T-helper 17 cell (primary cell): ENCODE measurements at regions not wholly inside any gene's neighbourhood (a gene's known extent, or its start where the extent isn't known, plus 50 kb on each side); places are given as distances from the start of the nearest gene placed in this dataset.

Experiments
- ATAC-seq: fragments of 150-1000 bp; cut with Tn5 transposase; 2 replicates; pipeline ENCODE4 v1.10.0; 2021; ENCODE audit warnings: mild to moderate bottlenecking, moderate library complexity
- DNase-seq, 3 donors: peaks; one replicate each; pipeline versions ENCODE4 v3.0.0 to v3.0.0-alpha.2; 2020 to 2021
- H3K9me3 ChIP-seq: one replicate; pipeline ENCODE4 v1.7.0; 2013; ENCODE audit warnings: low read length, mild to moderate bottlenecking; ENCODE audit not compliant: control insufficient read depth, poor library complexity, severe bottlenecking
- H3K27ac Mint-ChIP-seq: one replicate; pipeline ENCODE4 v1.8.0; 2022; ENCODE audit warnings: mild to moderate bottlenecking, moderate library complexity, mixed read lengths
- H3K27me3 Mint-ChIP-seq: one replicate; pipeline ENCODE4 v1.8.0; 2022; ENCODE audit warnings: mixed read lengths
- H3K36me3 Mint-ChIP-seq: one replicate; pipeline ENCODE4 v1.8.0; 2022; ENCODE audit warnings: low read depth, mixed read lengths
- H3K4me1 Mint-ChIP-seq: one replicate; pipeline ENCODE4 v1.8.0; 2022; ENCODE audit warnings: mild to moderate bottlenecking, mixed read lengths
- H3K4me3 Mint-ChIP-seq: one replicate; pipeline ENCODE4 v1.8.0; 2022; ENCODE audit warnings: mild to moderate bottlenecking, moderate library complexity, mixed read lengths

DNA sequence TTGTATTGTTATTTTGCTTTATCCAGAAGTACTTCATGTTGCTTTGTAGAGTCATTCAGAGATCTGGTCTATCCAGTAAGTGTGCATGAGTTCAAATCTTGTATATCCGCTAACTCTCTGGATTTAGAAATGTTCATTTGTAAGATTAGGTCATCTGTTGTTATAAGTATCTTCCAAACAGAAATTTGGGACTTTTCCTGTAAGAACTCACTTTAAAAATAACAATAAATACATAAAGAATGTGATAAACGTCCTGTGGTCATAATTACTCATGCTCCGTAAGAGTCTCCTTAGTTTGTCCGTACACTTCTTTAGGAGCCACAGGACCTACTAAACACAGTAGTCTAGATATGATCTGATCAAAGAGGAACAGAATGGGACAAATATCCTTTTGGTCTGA, 699.9 kb upstream of the SLC8A1 start:
- ATAC-seq = no peak
- Mint-ChIP-seq H3K27me3 (no peaks in the 10 kb centered on the region), H3K4me1 (no peaks in the 10 kb centered on the region), H3K4me3 (no peak overlapping the region), H3K36me3 (no peaks in the 10 kb centered on the region), H3K27ac (no peak overlapping the region)
- DNase-seq = no peak
- no peaks in the 10 kb centered on the region for H3K9me3 ChIP-seq

DNA sequence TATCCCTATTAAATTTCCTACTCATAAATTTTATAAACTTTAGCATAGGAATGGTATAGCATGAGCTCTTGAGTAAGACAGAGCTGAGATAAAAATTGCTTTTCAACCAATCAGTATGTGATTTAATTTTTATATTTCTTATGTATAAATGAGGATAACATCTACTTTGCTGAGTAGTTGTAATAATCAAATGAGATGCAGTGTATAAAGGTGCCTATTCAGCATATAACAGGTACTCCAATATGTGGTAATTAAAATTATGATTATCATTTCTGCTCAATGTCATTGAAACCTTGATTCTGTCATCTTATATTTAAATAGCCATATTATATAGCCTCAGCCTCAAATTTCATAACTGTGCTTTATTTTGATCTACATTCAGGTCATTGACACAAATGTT, 700.4 kb upstream of the SLC8A1 start:
- no peaks in the 10 kb centered on the region for H3K9me3 ChIP-seq
- Mint-ChIP-seq H3K27ac (no peak overlapping the region), H3K4me1 (no peaks in the 10 kb centered on the region), H3K36me3 (no peaks in the 10 kb centered on the region), H3K27me3 (no peaks in the 10 kb centered on the region), H3K4me3 (no peak overlapping the region)
- DNase-seq = no peak
- no peak for ATAC-seq

DNA sequence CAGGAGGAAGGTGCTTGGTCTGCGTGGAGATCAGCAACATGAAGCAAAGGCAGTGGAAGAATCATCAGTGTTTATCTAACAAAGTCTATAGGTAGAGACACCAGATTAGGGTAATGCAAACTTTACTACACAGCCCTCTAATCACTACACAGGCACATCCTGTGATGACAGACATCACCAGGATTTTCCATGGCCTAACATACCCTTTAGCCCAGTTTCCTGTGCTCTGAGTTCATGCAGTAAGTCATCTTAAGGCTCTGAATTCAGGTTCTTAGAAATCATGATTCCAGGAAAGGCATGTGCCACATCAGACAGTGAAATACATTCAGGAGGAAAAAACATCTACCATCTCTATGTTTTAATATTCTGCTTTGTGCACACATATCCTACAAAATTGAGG, 708.5 kb upstream of the SLC8A1 start:
- H3K36me3 Mint-ChIP-seq = no peaks in the 10 kb centered on the region
- no peak for DNase-seq
- no peak for ATAC-seq

DNA sequence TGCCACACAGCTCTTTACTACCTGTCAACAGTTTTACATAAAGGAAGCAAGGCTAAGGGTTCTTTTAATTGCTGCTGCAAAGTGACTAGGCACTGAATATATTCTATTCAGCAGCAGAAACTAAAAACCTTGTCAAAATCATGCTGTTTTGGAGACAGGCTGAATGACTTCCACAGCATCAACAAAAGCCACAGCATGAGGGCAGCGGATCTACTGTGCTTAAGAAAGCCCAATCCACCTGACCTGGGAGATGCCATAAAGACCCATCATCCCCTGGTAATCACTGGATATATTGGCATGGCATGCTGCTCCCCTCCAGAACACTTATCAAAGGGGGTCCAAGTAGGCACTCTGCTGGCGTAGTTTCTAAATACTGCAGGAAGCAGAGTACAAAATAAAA, 715.1 kb upstream of the SLC8A1 start:
- H3K27ac Mint-ChIP-seq = no peak overlapping the region
- H3K9me3 ChIP-seq = no peaks in the 10 kb centered on the region
- DNase-seq (no peak), ATAC-seq (no peak)
- H3K4me3 Mint-ChIP-seq = no peak overlapping the region
- no peaks in the 10 kb centered on the region for H3K4me1 Mint-ChIP-seq
- H3K36me3 Mint-ChIP-seq = no peaks in the 10 kb centered on the region
- H3K27me3 Mint-ChIP-seq = no peaks in the 10 kb centered on the region

More for the DNA sequence above, 708.5 kb upstream of the SLC8A1 start:
- no peak overlapping the region for H3K27ac Mint-ChIP-seq
- no peaks in the 10 kb centered on the region for H3K27me3 Mint-ChIP-seq
- no peaks in the 10 kb centered on the region for H3K9me3 ChIP-seq
- no peak overlapping the region for H3K4me3 Mint-ChIP-seq
- no peaks in the 10 kb centered on the region for H3K4me1 Mint-ChIP-seq

DNA sequence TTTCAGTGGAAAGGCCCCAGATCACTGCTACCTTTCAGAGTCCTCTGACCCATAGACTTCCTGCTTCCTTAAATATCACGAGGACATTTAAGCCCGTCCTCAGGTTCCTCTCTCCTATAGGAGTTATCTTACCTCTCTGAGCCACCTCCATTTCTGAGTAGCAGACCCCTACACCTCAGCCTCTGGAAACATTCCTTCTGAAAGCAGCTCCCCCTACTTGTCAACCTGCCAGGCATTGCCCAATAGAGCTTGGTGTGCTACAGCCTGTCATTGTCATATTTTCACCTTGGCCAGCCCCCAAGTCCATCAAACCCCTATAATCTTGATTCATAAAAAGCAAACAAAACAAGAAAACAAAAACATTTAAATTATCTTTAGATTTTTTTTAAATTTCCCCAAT, 717.9 kb upstream of the SLC8A1 start:
- no peaks in the 10 kb centered on the region for H3K36me3 Mint-ChIP-seq
- no peak for DNase-seq
- ATAC-seq = no peak
- H3K4me3 Mint-ChIP-seq = no peak overlapping the region
- H3K27me3 Mint-ChIP-seq = no peaks in the 10 kb centered on the region
- H3K4me1 Mint-ChIP-seq = no peaks in the 10 kb centered on the region
- H3K9me3 ChIP-seq = no peaks in the 10 kb centered on the region
- H3K27ac Mint-ChIP-seq = no peak overlapping the region

DNA sequence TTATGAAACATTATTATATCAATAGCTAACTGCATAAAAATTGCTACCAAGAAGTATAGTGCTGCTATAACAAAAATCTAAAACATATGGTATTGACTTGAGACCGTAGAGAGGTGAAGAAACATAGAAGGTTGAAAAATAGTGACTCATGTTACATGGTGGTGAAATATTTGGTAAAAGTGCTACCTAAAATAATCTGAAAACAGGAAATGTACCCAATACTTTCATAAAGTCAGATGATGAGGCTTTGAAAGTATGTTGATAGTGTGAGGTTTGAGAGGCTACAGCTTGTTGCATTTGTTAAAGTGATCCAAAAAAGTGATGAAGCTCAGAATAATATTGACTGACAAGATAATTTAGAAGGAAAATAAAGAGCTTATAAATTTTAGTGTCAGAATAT, 718.7 kb upstream of the SLC8A1 start:
- H3K27ac Mint-ChIP-seq = no peak overlapping the region
- no peak for ATAC-seq
- no peaks in the 10 kb centered on the region for H3K4me1 Mint-ChIP-seq
- H3K4me3 Mint-ChIP-seq = no peak overlapping the region
- no peak for DNase-seq
- no peaks in the 10 kb centered on the region for H3K27me3 Mint-ChIP-seq
- no peaks in the 10 kb centered on the region for H3K9me3 ChIP-seq
- no peaks in the 10 kb centered on the region for H3K36me3 Mint-ChIP-seq

DNA sequence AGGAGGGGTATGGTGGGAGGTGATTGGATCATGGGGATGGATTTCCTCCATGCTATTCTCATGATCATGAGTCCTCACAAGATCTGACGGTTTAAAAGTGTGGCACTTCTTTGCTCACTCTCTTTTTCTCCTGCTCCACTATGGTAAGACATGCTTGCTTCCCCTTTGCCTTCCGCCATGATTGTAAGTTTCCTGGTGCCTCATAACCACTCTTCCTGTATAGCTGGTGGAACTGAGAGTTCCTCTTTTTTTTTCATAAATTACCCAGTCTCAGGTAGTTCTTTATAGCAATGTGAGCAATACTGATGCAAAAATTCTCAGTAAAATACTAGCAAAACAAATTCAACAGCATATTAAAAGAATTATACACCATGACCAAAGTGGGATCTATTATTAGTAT, 728.5 kb upstream of the SLC8A1 start:
- no peak overlapping the region for H3K27ac Mint-ChIP-seq
- ATAC-seq (no peak), DNase-seq (no peak)
- no peaks in the 10 kb centered on the region for H3K9me3 ChIP-seq
- no peak overlapping the region for H3K4me3 Mint-ChIP-seq
- H3K27me3 Mint-ChIP-seq = no peaks in the 10 kb centered on the region
- H3K4me1 Mint-ChIP-seq = no peaks in the 10 kb centered on the region
- H3K36me3 Mint-ChIP-seq = no peaks in the 10 kb centered on the region

DNA sequence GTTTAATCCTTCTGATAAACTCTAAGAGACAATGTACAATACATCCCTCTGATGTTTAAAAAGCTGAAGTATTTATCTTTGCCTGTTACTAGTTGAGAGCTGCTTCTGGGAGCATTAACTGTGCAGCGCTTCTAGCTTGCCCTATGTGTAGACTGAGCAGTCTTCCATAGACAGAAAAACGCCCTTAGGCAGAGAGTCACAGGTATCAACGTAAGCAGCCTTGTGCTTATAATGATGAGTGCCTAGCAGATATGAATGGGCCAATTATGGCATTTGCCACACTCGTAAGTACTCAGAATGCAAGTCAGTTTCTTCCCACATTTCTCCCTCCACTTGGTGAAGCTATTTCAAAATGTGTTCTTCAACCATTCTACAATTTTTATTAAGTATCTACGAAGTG, 731.1 kb upstream of the SLC8A1 start:
- H3K36me3 Mint-ChIP-seq = no peaks in the 10 kb centered on the region
- no peak for DNase-seq
- H3K27ac Mint-ChIP-seq = no peak overlapping the region
- H3K4me1 Mint-ChIP-seq = no peaks in the 10 kb centered on the region
- no peaks in the 10 kb centered on the region for H3K27me3 Mint-ChIP-seq
- no peak for ATAC-seq
- no peaks in the 10 kb centered on the region for H3K9me3 ChIP-seq
- no peak overlapping the region for H3K4me3 Mint-ChIP-seq

DNA sequence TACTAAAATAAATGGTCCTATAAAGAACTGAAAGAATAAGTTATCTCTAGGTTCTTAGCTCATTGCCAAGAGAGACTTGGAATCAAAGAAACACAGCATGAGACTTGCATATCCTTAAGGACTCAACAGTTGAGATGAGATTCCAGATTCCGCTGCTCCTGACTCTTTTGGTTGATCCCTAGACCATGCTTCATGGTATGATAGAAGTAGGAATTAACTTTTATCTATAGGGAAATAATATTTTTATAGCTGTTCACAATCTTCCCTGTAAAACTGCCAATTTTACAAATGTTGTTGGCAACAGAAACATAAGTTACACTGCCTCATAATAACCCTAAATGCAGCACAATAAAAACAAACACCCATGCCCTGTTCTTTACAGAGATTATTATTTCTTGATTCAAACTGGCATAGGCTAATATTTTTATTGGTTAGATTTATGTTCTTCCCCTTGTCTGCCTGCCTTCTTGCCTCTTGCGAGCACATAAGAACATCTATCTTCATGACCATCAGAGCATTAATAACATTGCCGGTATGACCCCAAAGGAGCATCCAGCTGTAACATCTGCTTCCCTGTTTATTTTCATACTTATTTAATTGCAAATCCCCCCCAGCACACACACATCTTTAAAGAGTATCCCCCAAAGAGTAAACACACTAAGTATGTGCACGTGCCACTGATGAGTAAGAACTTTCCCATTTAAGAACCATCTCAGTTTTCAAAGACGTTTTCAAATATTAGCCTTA, 735.7 kb upstream of the SLC8A1 start:
- no peaks in the 10 kb centered on the region for H3K27me3 Mint-ChIP-seq
- no peaks in the 10 kb centered on the region for H3K4me1 Mint-ChIP-seq
- ATAC-seq (no peak), DNase-seq (no peak)
- H3K9me3 ChIP-seq = no peaks in the 10 kb centered on the region
- H3K36me3 Mint-ChIP-seq = no peaks in the 10 kb centered on the region
- no peak overlapping the region for H3K4me3 Mint-ChIP-seq
- H3K27ac Mint-ChIP-seq = no peak overlapping the region

DNA sequence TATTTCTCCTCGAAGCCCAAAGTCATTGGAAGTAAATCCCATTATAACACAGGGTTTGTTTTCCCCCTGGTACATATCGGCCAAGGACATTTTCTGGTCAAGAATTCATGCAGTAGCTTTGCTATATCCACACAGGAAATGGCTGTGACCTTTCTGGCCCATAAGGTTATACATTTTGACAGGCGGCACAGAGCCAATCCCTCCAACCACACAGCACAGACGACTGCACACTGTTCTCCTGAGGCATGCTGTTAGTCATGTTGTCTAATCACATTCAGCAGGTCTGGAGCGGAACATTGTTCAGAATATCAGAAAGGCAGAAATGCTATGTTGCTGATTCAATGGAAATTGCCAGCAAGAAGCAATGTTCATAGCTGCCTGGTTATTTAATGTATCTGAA, 742.3 kb upstream of the SLC8A1 start:
- no peak for ATAC-seq
- H3K9me3 ChIP-seq = peaks cover 3% of the 10 kb centered on the region
- no peaks in the 10 kb centered on the region for H3K36me3 Mint-ChIP-seq
- H3K27ac Mint-ChIP-seq = no peak overlapping the region
- H3K4me3 Mint-ChIP-seq = no peak overlapping the region
- no peak for DNase-seq
- H3K27me3 Mint-ChIP-seq = no peaks in the 10 kb centered on the region
- no peaks in the 10 kb centered on the region for H3K4me1 Mint-ChIP-seq

DNA sequence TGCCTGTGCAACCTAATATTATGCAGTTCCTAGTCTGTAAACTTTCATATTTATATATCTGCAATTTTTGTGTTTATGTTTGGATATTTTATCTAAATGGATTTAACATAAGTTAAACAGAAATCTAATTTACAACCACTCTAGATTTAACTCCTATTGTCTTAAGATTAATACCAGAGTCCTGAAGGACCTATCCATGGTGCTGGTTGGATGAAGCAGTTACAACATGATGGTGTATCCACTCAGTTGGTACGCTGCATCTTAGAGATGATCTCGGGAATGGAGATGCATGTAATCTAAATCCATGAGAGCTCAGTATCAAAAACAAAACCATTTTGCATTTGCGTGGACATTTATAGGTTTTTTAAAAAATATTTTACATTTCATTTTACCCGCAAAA, 745.9 kb upstream of the SLC8A1 start:
- DNase-seq (no peak), ATAC-seq (no peak)
- Mint-ChIP-seq H3K27me3 (no peaks in the 10 kb centered on the region), H3K4me1 (no peaks in the 10 kb centered on the region), H3K27ac (no peak overlapping the region), H3K36me3 (no peaks in the 10 kb centered on the region), H3K4me3 (no peak overlapping the region)
- peaks cover 3% of the 10 kb centered on the region for H3K9me3 ChIP-seq

DNA sequence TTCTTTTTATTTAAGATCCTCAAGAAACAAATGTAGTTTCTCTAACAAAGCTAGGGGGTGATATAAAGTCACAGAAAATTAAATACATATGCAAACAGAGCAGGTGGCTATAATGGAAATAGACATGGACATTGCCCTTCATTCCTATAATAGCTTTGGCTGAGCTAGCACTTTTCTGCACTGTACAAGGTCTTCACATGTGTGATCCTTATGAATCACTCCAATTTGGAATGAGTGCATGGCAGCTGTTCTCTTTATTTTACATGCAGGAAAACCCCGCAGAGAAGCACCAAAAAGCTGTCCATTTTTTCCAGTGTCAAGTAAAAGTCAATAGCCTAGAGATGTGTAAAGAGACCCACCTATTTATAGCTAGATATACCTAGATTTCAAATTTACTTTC, 747.4 kb upstream of the SLC8A1 start:
- no peak for DNase-seq
- Mint-ChIP-seq H3K27me3 (no peaks in the 10 kb centered on the region), H3K4me3 (no peak overlapping the region), H3K36me3 (no peaks in the 10 kb centered on the region), H3K27ac (no peak overlapping the region), H3K4me1 (no peaks in the 10 kb centered on the region)
- no peak for ATAC-seq
- H3K9me3 ChIP-seq = peaks cover 3% of the 10 kb centered on the region

DNA sequence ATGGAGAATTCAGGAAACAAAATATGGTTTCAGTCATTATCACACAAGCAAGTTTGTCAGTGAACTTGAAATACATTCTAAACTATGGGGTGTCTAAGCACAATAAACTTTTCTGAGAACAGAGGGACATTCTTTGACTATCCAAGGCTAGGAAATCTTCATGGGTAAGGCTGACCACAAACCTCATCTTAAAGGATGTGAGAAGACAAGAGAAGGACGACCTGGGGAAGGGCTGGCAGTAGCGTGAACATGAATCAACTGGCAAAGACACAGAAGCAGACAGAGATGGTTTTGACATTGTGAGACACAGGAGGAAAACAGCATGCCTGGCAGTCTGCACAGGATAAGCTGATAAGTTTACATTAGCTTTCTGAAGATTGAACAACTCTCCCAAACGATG, 752.4 kb upstream of the SLC8A1 start:
- no peaks in the 10 kb centered on the region for H3K27me3 Mint-ChIP-seq
- no peak overlapping the region for H3K27ac Mint-ChIP-seq
- ATAC-seq (no peak), DNase-seq (no peak)
- H3K4me1 Mint-ChIP-seq = no peaks in the 10 kb centered on the region
- no peaks in the 10 kb centered on the region for H3K9me3 ChIP-seq
- no peak overlapping the region for H3K4me3 Mint-ChIP-seq
- H3K36me3 Mint-ChIP-seq = no peaks in the 10 kb centered on the region

DNA sequence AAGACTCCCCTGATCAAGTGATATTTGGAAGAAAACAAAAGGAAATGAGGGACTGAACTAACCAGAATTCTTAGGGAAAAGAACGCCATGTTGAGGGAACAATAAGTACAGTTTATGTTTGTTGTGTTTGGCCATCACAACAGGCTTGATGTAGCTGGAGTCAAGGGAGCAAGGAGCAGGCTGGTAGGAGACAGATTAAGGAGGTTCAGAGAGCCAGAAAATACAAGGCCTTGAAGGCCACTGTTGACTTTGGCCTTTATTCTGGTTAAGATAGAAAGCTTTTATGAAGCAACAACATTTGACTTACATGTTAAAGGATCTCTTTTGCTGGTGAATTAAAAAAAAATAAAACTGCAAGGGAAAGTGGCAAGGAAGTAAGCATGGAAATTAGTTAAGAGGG, 754.1 kb upstream of the SLC8A1 start:
- ATAC-seq (no peak), DNase-seq (no peak)
- Mint-ChIP-seq H3K4me3 (no peak overlapping the region), H3K27me3 (no peaks in the 10 kb centered on the region), H3K36me3 (no peaks in the 10 kb centered on the region), H3K27ac (no peak overlapping the region), H3K4me1 (no peaks in the 10 kb centered on the region)
- H3K9me3 ChIP-seq = no peaks in the 10 kb centered on the region
